CD14-positive monocyte (primary cell): ENCODE measurements at regions not wholly inside any gene's neighbourhood (a gene's known extent, or its start where the extent isn't known, plus 50 kb on each side); places are given as distances from the start of the nearest gene placed in this dataset.

ENCODE experiments used
- DNase-seq, 3 donors: peaks; one replicate each; pipeline ENCODE4 v3.0.0-alpha.2; 2011 to 2022
- H2AFZ ChIP-seq: 2 replicates; pipeline ENCODE4 v1.6.0; 2012; ENCODE audit warnings: mild to moderate bottlenecking, low read depth, low read length, inconsistent platforms; ENCODE audit not compliant: insufficient read depth, poor library complexity, severe bottlenecking
- H3K27ac ChIP-seq, 2 donors: 1 replicate in 1 of 2; 2 replicates in 1 of 2; pipeline ENCODE4 v1.5.1; 2012 to 2013; ENCODE audit warnings: low read length in 2 of 2, control low read depth in 1 of 2, inconsistent platforms in 1 of 2, low read depth in 1 of 2, mild to moderate bottlenecking in 1 of 2
- H3K27me3 ChIP-seq, 2 donors: one replicate each; pipeline versions ENCODE4 v1.6.0 to v1.6.1; 2011 to 2013; ENCODE audit warnings: low read length in 2 of 2; ENCODE audit not compliant: control insufficient read depth in 2 of 2, insufficient read depth in 2 of 2
- H3K36me3 ChIP-seq, 2 donors: replicated peaks in 1 of 2; 1 replicate in 1 of 2; 2 replicates in 1 of 2; pipeline versions ENCODE4 v1.5.1 to v1.6.1; 2012 to 2013; ENCODE audit warnings: low read length in 2 of 2, control low read depth in 1 of 2, inconsistent platforms in 1 of 2, mild to moderate bottlenecking in 1 of 2; ENCODE audit not compliant: insufficient read depth in 2 of 2, control insufficient read depth in 1 of 2
- H3K4me1 ChIP-seq, 2 donors: 1 replicate in 1 of 2; 2 replicates in 1 of 2; pipeline versions ENCODE4 v1.5.1 to v1.6.1; 2012 to 2013; ENCODE audit warnings: low read length in 2 of 2, control low read depth in 1 of 2, inconsistent platforms in 1 of 2, mild to moderate bottlenecking in 1 of 2, moderate library complexity in 1 of 2; ENCODE audit not compliant: insufficient read depth in 2 of 2, control insufficient read depth in 1 of 2
- H3K4me2 ChIP-seq: replicated peaks from 2 replicates; pipeline ENCODE3; 2012; ENCODE audit warnings: low read length, moderate library complexity, mild to moderate bottlenecking; ENCODE audit not compliant: poor library complexity, severe bottlenecking; ENCODE audit errors: extremely low read depth
- H3K4me3 ChIP-seq, 3 experiments: fragments of 200-600 bp in 1 of 3; sonication (generic) in 1 of 3; replicated peaks in 1 of 3; 1 replicate in 2 of 3; 2 replicates in 1 of 3; pipeline ENCODE4 v1.5.1; 2011 to 2013; ENCODE audit warnings: low read length in 3 of 3, mild to moderate bottlenecking in 3 of 3, control low read depth in 2 of 3, low read depth in 2 of 3, inconsistent platforms in 1 of 3, moderate library complexity in 1 of 3
- H3K79me2 ChIP-seq: 2 replicates; pipeline ENCODE4 v1.6.0; 2012; ENCODE audit warnings: mild to moderate bottlenecking, control low read depth, inconsistent platforms, low read length, moderate library complexity; ENCODE audit not compliant: insufficient read depth
- H3K9ac ChIP-seq: 2 replicates; pipeline ENCODE4 v1.6.0; 2017; ENCODE audit warnings: low read length, mild to moderate bottlenecking; ENCODE audit not compliant: insufficient read depth, poor library complexity, severe bottlenecking
- H3K9me3 ChIP-seq, 2 donors: replicated peaks in 1 of 2; 1 replicate in 1 of 2; 2 replicates in 1 of 2; pipeline versions ENCODE4 v1.5.1 to v1.6.1; 2012 to 2013; ENCODE audit warnings: low read length in 2 of 2, control low read depth in 1 of 2; ENCODE audit not compliant: control insufficient read depth in 1 of 2, insufficient read depth in 1 of 2
- H4K20me1 ChIP-seq: 2 replicates; pipeline ENCODE4 v1.6.0; 2012; ENCODE audit warnings: mild to moderate bottlenecking, low read length, control low read depth, moderate library complexity; ENCODE audit not compliant: insufficient read depth
- H3K27ac Mint-ChIP-seq, 7 donors: one replicate each; pipeline ENCODE4 v1.8.0; 2020; ENCODE audit warnings: mild to moderate bottlenecking in 7 of 7, mixed read lengths in 7 of 7, moderate library complexity in 6 of 7, inconsistent platforms in 2 of 7
- H3K27me3 Mint-ChIP-seq, 3 donors: one replicate each; pipeline ENCODE4 v1.8.0; 2021 to 2022; ENCODE audit warnings: low read depth in 3 of 3, mild to moderate bottlenecking in 3 of 3, mixed read lengths in 3 of 3, moderate library complexity in 3 of 3, inconsistent platforms in 1 of 3
- H3K36me3 Mint-ChIP-seq, 2 donors: one replicate each; pipeline ENCODE4 v1.8.0; 2020; ENCODE audit warnings: mixed read lengths in 2 of 2, inconsistent platforms in 1 of 2, mild to moderate bottlenecking in 1 of 2
- H3K4me1 Mint-ChIP-seq: one replicate; pipeline ENCODE4 v1.8.0; 2020; ENCODE audit warnings: mild to moderate bottlenecking, mixed read lengths
- H3K4me3 Mint-ChIP-seq, 2 donors: one replicate each; pipeline ENCODE4 v1.8.0; 2020; ENCODE audit warnings: mild to moderate bottlenecking in 2 of 2, mixed read lengths in 2 of 2, moderate library complexity in 1 of 2
- H3K9me3 Mint-ChIP-seq, 7 donors: one replicate each; pipeline ENCODE4 v1.8.0; 2020 to 2022; ENCODE audit warnings: mixed read lengths in 7 of 7, mild to moderate bottlenecking in 6 of 7, moderate library complexity in 6 of 7, inconsistent platforms in 2 of 7
- CTCF ChIP-seq: fragments of 200-600 bp; IDR thresholded peaks from one replicate; pipeline ENCODE4 v1.8.0; 2022; ENCODE audit warnings: antibody characterized with exemption, mild to moderate bottlenecking
- WGBS: methylation state at CpG from one replicate; pipeline ENCODE4 v1.1.5; 2013; ENCODE audit warnings: missing lambda C conversion rate; ENCODE audit not compliant: insufficient coverage; 5-methylcytosine and 5-hydroxymethylcytosine counted together
- intact Hi-C, 2 donors: fragments of 100-400 bp; cut with micrococcal nuclease; formaldehyde crosslinking; loops; one replicate each; pipeline versions ENCODE4 v1.15.0 to v1.15.1; 2023

GRCh38 chr14:28119849-28120248 is 646.7 kb upstream of the FOXG1 start:
- Histone ChIP-seq H2AFZ (no peak overlapping the region), H3K27me3 (no peaks in the 10 kb centered on the region), H3K79me2 (no peaks in the 10 kb centered on the region), H3K9me3 (no peaks in the 10 kb centered on the region), H3K36me3 (no peaks in the 10 kb centered on the region), H3K4me2 (no peak overlapping the region), H4K20me1 (no peaks in the 10 kb centered on the region), H3K27ac (no peak overlapping the region), H3K4me3 (no peak overlapping the region), H3K4me1 (no peaks in the 10 kb centered on the region), H3K9ac (no peak overlapping the region)
- no peak for TF ChIP-seq CTCF
- WGBS = no CpG with 5 or more reads among the region's 2 CpGs
- no peaks in the 10 kb centered on the region for H3K4me1 Mint-ChIP-seq
- H3K27me3 Mint-ChIP-seq = peaks cover 0 to 1% (median 0%) of the 10 kb centered on the region in 3 donors
- intact Hi-C loops = no loop called here
- H3K9me3 Mint-ChIP-seq = peaks cover 0 to 6% (median 2%) of the 10 kb centered on the region in 7 donors
- no peak for DNase-seq
- H3K4me3 Mint-ChIP-seq = no peak overlapping the region
- H3K36me3 Mint-ChIP-seq = no peaks in the 10 kb centered on the region
- H3K27ac Mint-ChIP-seq = no peak overlapping the region

- Histone ChIP-seq H3K9ac (no peak overlapping the region), H3K4me2 (no peak overlapping the region), H3K4me3 (no peak overlapping the region), H3K4me1 (no peaks in the 10 kb centered on the region), H3K9me3 (no peaks in the 10 kb centered on the region), H4K20me1 (no peaks in the 10 kb centered on the region), H3K27ac (no peak overlapping the region), H3K79me2 (no peaks in the 10 kb centered on the region), H2AFZ (no peak overlapping the region), H3K27me3 (no peaks in the 10 kb centered on the region), H3K36me3 (no peaks in the 10 kb centered on the region)
- DNase-seq = no peak
- no peaks in the 10 kb centered on the region for H3K4me1 Mint-ChIP-seq
- H3K4me3 Mint-ChIP-seq = no peak overlapping the region
- H3K27ac Mint-ChIP-seq = no peak overlapping the region
- H3K9me3 Mint-ChIP-seq = peaks cover 0 to 6% (median 0%) of the 10 kb centered on the region in 7 donors
- H3K27me3 Mint-ChIP-seq = peaks cover 0 to 1% (median 0%) of the 10 kb centered on the region in 3 donors
- H3K36me3 Mint-ChIP-seq = no peaks in the 10 kb centered on the region
- intact Hi-C loops = no loop called here
- TF ChIP-seq CTCF = no peak
Measured at GRCh38 chr14:28120391-28120790, 646.2 kb upstream of the FOXG1 start.
